Hepatocyte (in vitro differentiated cells): ENCODE measurements at regions not wholly inside any gene's neighbourhood (a gene's known extent, or its start where the extent isn't known, plus 50 kb on each side); places are given as distances from the start of the nearest gene placed in this dataset.

ENCODE experiments used
- DNase-seq: peaks from one replicate; pipeline ENCODE4 v3.0.0-alpha.2; 2016; ENCODE audit warnings: low spot score
- H2AFZ ChIP-seq: fragments of 200-600 bp; sonication (generic); 2 replicates; pipeline ENCODE4 v1.6.0; 2016; ENCODE audit warnings: antibody characterized with exemption, mild to moderate bottlenecking
- H3K27ac ChIP-seq: fragments of 200-600 bp; sonication (generic); 2 replicates; pipeline ENCODE4 v1.5.1; 2016; ENCODE audit warnings: mild to moderate bottlenecking
- H3K27me3 ChIP-seq: fragments of 200-600 bp; sonication (generic); 2 replicates; pipeline ENCODE4 v1.6.1; 2016
- H3K36me3 ChIP-seq: fragments of 200-600 bp; sonication (generic); replicated peaks from 2 replicates; pipeline ENCODE4 v1.5.1; 2016; ENCODE audit warnings: low read depth; ENCODE audit not compliant: insufficient read depth
- H3K4me1 ChIP-seq: fragments of 200-600 bp; sonication (generic); 2 replicates; pipeline ENCODE4 v1.5.1; 2016; ENCODE audit warnings: mild to moderate bottlenecking, moderate library complexity; ENCODE audit not compliant: insufficient read depth
- H3K4me2 ChIP-seq: fragments of 200-600 bp; sonication (generic); 2 replicates; pipeline ENCODE4 v1.6.0; 2016
- H3K4me3 ChIP-seq: fragments of 200-600 bp; sonication (generic); 2 replicates; pipeline ENCODE4 v1.5.1; 2016; ENCODE audit warnings: mild to moderate bottlenecking
- H3K79me2 ChIP-seq: fragments of 200-600 bp; sonication (generic); 2 replicates; pipeline ENCODE4 v1.6.0; 2017; ENCODE audit warnings: mild to moderate bottlenecking
- H3K9me2 ChIP-seq: fragments of 200-600 bp; sonication (generic); replicated peaks from 2 replicates; pipeline ENCODE4 v1.6.0; 2017; ENCODE audit warnings: mild to moderate bottlenecking; ENCODE audit not compliant: insufficient read depth
- H3K9me3 ChIP-seq: fragments of 200-600 bp; sonication (generic); 2 replicates; pipeline ENCODE4 v1.5.1; 2016; ENCODE audit warnings: low read depth, mild to moderate bottlenecking
- H4K20me1 ChIP-seq: fragments of 200-600 bp; sonication (generic); 2 replicates; pipeline ENCODE4 v1.6.0; 2016; ENCODE audit warnings: mild to moderate bottlenecking; ENCODE audit not compliant: insufficient read depth, poor library complexity, severe bottlenecking
- CTCF ChIP-seq: fragments of 200-600 bp; sonication (generic); IDR thresholded peaks from 2 replicates; pipeline ENCODE4 v1.5.1; 2016; ENCODE audit warnings: antibody characterized with exemption, mild to moderate bottlenecking; ENCODE audit not compliant: poor library complexity
- EZH2 ChIP-seq: fragments of 200-600 bp; sonication (generic); IDR thresholded peaks from 2 replicates; pipeline ENCODE4 v1.6.1; 2016; ENCODE audit warnings: antibody characterized with exemption, mild to moderate bottlenecking, borderline replicate concordance
- EZH2phosphoT487 ChIP-seq: fragments of 200-600 bp; sonication (generic); IDR thresholded peaks from one replicate; pipeline ENCODE4 v1.6.1; 2018; ENCODE audit warnings: antibody characterized with exemption, mild to moderate bottlenecking, low read depth, moderate library complexity; ENCODE audit not compliant: unreplicated experiment, severe bottlenecking
- WGBS: methylation state at CpG from one replicate; pipeline ENCODE4 v1.1.6; 2016; ENCODE audit warnings: low lambda C conversion rate; ENCODE audit errors: missing lambda C conversion rate; 5-methylcytosine and 5-hydroxymethylcytosine counted together

- no peak overlapping the region for H3K27ac ChIP-seq
- peaks cover 3% of the 10 kb centered on the region for H3K4me1 ChIP-seq
- H3K4me2 ChIP-seq, result no peak overlapping the region
- TF ChIP-seq EZH2 (no peak), EZH2phosphoT487 (no peak), CTCF (no peak)
- no peaks in the 10 kb centered on the region for H3K79me2 ChIP-seq
- H4K20me1 ChIP-seq, result no peaks in the 10 kb centered on the region
- H3K4me3 ChIP-seq, result no peak overlapping the region
- H3K9me3 ChIP-seq, result no peaks in the 10 kb centered on the region
- DNase-seq, result no peak
- H2AFZ ChIP-seq, result no peak overlapping the region
- no peaks in the 10 kb centered on the region for H3K27me3 ChIP-seq
- no peaks in the 10 kb centered on the region for H3K9me2 ChIP-seq
- no peaks in the 10 kb centered on the region for H3K36me3 ChIP-seq
- WGBS, result 57% methylated on average over 2 of the region's 2 CpGs
Observed at GRCh38 chr4:125739760-125740159, 425.0 kb downstream of the FAT4 start.

GRCh38 chr4:125741825-125742452 lies 427.2 kb downstream of the FAT4 start:
- no peaks in the 10 kb centered on the region for H3K4me1 ChIP-seq
- H4K20me1 ChIP-seq, result no peaks in the 10 kb centered on the region
- no peaks in the 10 kb centered on the region for H3K79me2 ChIP-seq
- 86% methylated on average over 8 of the region's 8 CpGs for WGBS
- no peaks in the 10 kb centered on the region for H3K9me2 ChIP-seq
- H2AFZ ChIP-seq, result no peak overlapping the region
- H3K27me3 ChIP-seq, result no peaks in the 10 kb centered on the region
- no peaks in the 10 kb centered on the region for H3K36me3 ChIP-seq
- H3K4me2 ChIP-seq, result no peak overlapping the region
- no peak overlapping the region for H3K27ac ChIP-seq
- peak; percentile 17 for DNase-seq
- H3K9me3 ChIP-seq, result no peaks in the 10 kb centered on the region
- no peak overlapping the region for H3K4me3 ChIP-seq
- TF ChIP-seq EZH2, result no peak
- TF ChIP-seq CTCF, result peak; percentile 56
- TF ChIP-seq EZH2phosphoT487, result no peak

- H3K79me2 ChIP-seq, result no peaks in the 10 kb centered on the region
- no peak overlapping the region for H3K4me3 ChIP-seq
- DNase-seq, result no peak
- no peaks in the 10 kb centered on the region for H3K36me3 ChIP-seq
- no peak overlapping the region for H2AFZ ChIP-seq
- 98% methylated on average over 23 of the region's 23 CpGs for WGBS
- no peaks in the 10 kb centered on the region for H3K4me1 ChIP-seq
- no peaks in the 10 kb centered on the region for H3K9me2 ChIP-seq
- H3K9me3 ChIP-seq, result no peaks in the 10 kb centered on the region
- no peaks in the 10 kb centered on the region for H4K20me1 ChIP-seq
- H3K27ac ChIP-seq, result no peak overlapping the region
- no peak for TF ChIP-seq CTCF
- TF ChIP-seq EZH2phosphoT487, result no peak
- no peak for TF ChIP-seq EZH2
- no peak overlapping the region for H3K4me2 ChIP-seq
- H3K27me3 ChIP-seq, result no peaks in the 10 kb centered on the region
Observed at GRCh38 chr4:125744891-125745364, 430.2 kb downstream of the FAT4 start.

- TF ChIP-seq CTCF (no peak), EZH2phosphoT487 (no peak), EZH2 (no peak)
- no peak for DNase-seq
Observed at GRCh38 chr4:125749354-125749753, 434.6 kb downstream of the FAT4 start.

More at GRCh38 chr4:125749354-125749753, 434.6 kb downstream of the FAT4 start:
- no peaks in the 10 kb centered on the region for H3K9me2 ChIP-seq
- H2AFZ ChIP-seq, result no peak overlapping the region
- no peak overlapping the region for H3K4me2 ChIP-seq
- H3K79me2 ChIP-seq, result no peaks in the 10 kb centered on the region
- H3K36me3 ChIP-seq, result no peaks in the 10 kb centered on the region
- H3K27me3 ChIP-seq, result no peaks in the 10 kb centered on the region
- no peaks in the 10 kb centered on the region for H4K20me1 ChIP-seq
- no peaks in the 10 kb centered on the region for H3K4me1 ChIP-seq
- H3K9me3 ChIP-seq, result no peaks in the 10 kb centered on the region
- H3K4me3 ChIP-seq, result no peak overlapping the region
- H3K27ac ChIP-seq, result no peak overlapping the region
